HL-60/S4 treated with phorbol 12-myristate 13-acetate at 8.2 ng/mL for 4 days and 3 days (cell line): ENCODE measurements at regions not wholly inside any gene's neighbourhood (a gene's known extent, or its start where the extent isn't known, plus 50 kb on each side); places are given as distances from the start of the nearest gene placed in this dataset.
"Not testable (repeated sequence)": the region's sequence is repeated elsewhere in the genome, so short reads cannot be mapped to it uniquely, and the experiment has no call there.

ENCODE experiments used
- in situ Hi-C: fragments of 300-500 bp; cut with MboI; formaldehyde crosslinking; loops from 2 replicates; pipeline ENCODE4 v1.15.0; 2022; ENCODE audit warnings: low sequenced_read_pairs

DNA sequence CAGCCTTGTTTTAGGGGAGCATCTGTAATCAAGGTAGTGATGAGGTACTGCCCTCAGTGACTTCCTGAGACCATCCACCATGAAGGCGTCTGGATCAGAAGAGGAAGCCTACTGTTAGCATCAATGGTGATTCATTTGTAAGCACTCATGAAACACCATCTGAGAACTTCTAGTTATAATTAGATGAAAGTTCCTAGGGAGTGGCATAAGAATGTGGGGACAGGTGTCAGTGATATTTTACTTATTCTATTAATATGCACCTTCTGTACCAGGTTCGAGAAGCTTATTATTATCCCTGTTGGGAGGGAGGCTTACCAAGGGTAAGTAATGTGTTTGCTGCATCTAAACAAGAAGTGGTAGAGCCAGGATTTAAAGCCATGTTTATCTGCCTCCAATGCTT lies 295.8 kb upstream of the TBL1XR1 start:
- in situ Hi-C loops, result no loop called here

DNA sequence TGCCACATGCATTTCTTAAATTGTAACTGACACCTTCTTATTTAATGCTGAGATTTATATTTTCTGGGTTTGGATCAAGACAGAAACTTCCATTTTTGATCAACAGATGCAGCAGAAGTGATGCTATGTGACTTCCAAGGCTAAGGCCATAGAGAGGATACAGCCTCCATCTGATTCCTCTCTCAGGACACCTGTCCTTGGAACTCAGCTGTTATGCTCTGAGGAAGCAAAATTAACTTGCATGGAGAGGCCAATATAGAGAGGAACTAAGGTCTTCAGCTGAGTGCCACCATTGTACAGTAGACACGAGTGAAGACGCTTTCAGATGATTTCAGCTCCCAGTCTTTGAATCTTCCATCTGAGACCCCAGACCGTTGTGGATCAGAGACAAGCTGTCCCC lies 296.9 kb upstream of the TBL1XR1 start:
- in situ Hi-C loops, result no loop called here

DNA sequence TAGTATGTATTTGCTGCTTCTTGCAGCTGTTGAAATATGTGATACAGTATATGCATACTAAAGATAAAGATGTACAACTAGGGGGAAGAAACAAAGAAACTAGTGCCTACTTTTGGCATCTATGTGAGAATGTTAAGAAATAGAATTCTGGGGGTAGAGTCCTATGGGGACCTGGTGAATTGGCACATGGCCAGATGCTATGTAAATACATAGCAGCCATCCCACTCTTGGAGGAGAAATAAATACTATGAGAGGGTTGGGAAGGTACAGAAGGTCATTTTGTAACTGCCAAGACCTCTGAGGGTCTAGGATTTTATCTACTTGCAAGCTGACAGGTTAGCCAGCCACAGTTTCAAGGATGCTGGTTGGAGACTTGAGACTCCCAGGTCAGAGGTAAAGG lies 298.3 kb upstream of the TBL1XR1 start:
- in situ Hi-C loops, result no loop called here

DNA sequence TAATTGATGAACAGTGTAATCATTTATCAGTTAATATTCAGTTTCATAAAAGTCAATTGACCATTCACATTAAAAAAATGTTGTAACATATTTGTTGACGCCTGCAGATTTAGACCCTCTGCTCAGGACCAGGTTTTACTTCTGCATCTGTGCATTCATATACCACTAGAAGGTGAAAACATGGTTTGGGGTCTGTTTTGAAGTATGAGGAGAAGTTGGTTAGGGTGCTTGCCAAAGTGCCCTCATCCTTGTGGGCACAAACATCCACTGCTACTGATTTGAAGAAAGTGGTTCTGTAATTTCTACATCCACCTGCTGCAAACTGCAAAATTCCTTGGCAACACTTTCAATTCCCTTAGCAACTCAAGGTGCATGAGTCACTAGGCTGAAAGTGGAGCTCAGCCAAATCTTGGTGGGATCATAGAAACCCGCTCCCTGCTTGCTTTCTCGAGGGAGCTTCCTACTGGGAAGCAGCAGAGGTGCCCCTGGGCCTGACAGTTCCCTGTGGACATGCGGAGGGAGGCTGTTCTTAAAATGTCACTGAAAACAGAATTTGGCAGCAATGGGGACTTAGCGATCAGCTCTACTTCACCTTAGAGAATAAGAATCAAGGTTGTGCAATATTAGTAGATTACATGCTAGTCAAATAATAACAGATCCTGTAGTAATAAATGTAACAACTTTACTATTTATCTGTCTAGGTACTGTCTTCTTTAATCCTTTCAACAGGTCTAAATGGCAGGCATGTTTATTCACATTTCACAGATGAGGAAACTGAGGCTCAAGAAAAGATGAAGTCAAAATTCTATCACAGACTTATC lies 301.0 kb upstream of the TBL1XR1 start:
- in situ Hi-C loops, result no loop called here

DNA sequence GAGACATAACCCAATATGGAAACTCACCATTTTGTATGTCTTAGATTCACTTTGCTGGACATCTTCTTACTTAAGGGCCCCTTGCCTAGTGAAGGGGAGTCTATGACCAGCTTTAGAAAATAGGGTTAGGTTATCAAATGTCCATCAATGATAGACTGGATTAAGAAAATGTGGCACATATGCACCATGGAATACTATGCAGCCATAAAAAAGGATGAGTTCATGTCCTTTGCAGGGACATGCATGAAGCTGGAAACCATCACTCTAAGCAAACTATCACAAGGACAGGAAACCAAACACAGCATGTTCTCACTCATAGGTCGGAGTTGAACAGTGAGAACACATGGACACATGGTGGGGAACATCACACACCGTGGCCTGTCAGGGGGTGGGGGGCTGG lies 301.8 kb upstream of the TBL1XR1 start:
- in situ Hi-C loops, result not testable (repeated sequence)

DNA sequence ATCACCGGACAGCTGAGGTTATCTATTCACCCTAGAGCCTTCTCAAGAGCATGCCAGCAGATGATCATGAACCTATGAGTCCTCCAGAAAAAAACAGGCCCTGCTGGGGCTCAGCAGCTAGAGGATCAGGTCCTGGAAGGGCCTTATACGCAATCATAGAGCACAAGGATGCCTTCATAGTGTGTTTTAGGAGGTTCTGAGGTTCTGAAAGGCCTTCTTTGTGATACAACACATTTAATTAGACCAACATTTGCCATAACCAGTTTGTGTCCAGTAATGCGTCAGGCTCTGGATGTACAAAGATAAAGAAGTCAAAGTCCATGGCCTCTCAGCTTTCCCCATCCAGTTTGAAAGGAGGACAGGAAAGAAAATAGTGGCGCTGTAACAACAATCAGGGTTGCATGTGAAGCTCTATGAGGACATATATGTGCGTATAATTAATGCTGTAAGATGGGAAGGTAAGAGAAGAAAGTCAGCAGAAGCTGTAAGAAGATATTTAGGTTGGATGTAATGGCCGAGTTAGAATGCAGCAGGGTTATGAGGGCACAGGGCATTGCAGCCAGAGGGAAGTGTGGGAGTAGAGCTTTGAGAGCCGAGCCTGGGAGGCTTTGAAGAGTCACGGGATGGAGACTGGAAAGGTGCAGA lies 302.6 kb upstream of the TBL1XR1 start:
- in situ Hi-C loops, result no loop called here

DNA sequence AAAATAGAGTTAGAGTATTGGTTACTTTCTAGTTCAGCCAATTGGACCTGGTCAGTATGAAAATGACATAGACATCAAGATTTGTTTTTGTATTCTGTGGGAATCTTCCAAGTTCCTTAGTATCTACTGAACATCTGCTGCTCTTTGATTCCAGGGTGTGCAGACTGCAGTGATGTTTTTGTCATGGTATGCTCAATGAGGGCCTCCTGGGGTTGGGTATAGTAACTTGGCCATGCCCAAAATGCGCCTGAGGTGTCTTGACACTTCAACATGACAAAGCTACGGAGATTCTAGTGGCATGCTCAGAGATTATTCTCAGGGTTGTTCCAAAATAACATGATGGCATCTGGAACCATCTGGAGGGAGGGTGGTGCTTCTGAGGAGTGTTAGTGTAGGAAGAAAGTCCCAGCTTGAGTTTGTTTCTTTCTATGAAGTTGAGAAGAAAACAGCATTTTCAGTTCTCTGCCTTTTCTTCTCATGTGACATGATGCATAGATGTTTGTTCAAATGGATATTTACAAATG lies 313.5 kb upstream of the TBL1XR1 start:
- in situ Hi-C loops, result no loop called here

DNA sequence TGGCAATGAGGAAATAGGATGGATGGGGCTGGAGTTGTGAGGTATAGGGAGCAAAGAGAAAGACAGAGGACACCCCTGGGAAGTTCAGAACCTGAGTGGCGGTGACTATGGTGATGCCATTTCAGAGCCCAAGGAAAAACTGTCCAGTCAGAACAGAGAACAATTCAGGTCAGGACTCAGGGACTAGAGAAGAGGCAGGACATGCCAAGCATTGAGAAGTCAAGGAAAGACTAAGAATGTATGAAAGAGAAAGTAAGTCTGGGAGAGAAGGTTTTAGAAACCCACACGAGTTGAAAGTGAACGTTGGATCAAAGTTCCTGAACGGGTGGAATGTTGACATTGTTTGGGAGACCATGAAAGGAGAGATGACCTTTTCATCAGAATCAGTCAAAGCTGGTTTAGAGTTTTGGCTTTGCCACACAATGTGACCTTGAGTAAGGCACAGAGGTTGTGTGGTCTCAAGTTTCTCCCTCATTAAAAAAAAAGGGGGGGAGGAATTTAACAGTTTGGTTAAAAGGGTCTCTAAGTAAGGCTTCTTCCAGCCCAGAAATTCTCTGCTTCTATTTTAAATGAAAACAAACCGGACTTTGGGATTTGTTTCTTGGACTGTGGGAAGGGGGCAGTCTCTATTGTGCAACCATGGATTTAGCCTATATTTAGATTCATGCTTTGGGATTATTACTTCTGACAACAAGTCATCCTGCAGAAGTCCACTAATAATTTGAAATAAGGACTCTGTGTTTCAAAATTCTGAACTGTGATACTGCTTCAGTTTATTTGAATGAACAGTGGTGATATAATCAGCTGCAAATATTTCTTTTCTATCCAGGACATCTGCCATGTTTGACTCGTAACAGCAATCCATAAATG lies 315.9 kb upstream of the TBL1XR1 start:
- in situ Hi-C loops, result no loop called here

DNA sequence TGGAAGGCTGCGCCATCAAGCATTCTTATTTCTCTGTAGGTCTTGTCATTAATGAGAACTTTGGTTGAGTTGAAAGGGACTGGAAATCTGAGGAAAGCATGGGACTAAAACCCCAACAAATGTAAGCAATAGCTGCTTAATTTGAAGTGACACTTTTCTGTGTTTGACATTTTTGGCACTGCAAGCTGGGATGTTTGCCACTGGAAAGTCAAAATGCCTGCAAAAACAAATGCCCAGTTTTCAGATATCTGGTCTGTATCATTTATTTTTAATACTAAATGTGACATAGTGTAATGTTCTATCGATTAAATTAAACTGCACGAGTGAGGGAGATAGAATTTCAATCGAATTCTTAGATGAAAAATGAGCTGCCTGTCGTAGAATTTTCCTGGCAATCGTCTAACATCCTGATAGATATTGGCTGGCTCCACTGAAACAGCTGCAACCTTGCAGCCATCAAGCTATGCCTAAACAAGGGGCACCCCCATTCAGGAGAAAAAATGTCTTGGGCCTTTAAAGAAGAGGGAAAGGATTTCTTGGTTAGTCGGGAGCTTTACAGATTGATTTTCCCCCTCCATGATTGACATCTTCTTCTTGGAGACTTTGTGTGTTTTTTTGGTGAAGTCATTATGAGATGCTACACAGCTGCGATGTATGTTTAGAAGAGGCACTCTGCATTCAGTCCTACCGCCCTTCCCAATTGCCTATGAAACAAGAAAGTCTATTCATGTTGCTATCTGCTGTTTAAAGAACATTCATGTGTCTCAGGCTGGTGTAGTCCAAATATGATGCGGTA lies 316.7 kb upstream of the TBL1XR1 start:
- in situ Hi-C loops, result no loop called here

DNA sequence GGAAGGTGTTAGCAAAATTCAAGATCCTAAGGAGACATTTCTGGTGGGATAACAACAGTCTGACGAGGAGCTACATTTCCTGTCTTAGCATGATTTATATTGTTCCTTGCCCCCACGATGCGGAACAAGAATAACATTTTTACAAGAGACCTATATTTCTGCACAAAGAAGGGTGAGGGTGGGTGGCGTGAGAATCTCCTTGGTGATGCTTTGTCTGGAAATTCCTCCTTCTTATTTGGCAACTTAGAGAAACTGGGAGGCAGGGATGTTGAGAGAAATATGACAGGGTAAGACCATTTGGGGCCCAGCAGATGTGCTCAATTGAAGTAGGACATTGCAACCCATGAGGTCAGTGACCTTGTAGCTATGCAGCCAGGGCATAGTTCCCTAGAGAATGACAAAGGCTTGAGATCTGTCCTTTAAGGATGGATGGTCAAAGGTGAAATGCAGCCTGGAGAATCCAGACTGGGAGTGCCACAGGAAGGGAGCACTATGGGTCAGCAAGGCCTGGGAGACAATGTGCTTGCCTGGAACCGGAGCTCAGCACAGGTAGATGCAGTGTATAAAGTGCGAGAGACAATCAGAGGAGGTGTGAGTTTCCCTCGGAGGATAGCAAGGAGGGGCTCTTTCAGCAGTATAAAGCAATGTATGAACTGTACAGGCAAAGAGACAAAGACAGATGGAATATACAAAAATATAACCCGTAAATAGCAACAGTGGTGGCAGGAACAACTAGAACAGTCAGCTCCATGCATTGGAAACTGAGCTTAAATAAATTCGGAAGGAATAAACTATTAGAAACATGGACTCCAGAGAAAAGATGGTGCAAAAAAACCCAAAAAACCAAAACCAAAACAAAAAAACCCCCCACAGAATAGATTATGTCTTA lies 317.6 kb upstream of the TBL1XR1 start:
- in situ Hi-C loops, result no loop called here

DNA sequence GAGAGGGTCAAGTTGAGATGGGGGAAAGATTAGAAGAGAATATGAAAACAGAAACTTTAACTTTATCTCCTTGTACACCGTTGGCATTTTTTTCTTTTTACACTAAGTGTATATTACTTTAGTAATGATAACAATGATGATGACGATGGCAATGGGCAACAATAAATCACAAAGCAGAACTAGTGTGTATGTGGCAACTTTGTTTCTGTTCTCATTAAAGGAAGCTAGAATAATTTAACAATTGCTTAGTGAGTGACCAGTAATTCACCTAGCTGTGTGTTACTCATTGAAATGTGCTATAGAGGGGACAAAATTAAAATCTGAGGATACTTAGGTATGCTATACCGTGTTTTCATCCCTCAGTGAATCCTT lies 318.5 kb upstream of the TBL1XR1 start:
- in situ Hi-C loops, result no loop called here

DNA sequence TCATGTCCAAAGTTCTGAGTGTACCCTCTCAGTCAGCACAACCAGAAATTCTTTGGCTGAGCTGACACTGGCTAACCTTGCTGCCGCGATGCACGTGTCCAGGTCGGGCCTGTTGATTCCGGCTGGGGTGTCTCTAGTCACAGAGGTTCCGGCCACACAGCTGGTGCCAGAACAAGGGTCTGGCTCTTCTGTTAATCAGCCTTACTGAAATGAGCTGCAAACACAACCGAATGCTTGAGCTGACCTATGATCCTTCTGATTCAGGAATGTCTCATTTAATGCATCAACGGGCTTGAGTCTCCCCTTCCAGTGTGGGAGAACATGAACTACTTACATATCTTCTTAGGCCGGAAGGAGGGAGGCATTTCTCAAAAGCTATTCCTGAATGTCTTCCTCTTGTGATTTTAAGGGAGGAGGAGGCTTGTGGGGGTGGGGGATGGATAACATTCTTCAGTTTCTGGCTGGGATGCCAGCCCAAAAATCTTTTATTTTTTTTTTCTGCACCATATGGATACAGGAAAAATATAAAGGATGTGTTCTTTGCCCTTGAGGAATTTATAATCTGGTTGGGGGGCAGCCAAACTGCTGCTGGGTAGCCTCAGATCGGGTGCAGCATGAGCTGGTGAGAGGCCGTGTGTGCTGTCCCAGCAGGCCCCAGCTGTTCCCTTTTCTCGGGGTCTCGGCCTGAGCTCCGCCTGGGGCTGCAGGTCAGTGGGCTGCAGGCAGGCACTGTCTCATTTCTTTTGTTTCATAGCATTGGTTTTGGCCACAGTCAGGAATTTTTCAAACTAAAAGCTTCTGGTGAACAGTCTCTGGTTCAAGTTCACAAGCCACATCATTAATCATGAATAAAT lies 319.1 kb upstream of the TBL1XR1 start:
- in situ Hi-C loops, result no loop called here

DNA sequence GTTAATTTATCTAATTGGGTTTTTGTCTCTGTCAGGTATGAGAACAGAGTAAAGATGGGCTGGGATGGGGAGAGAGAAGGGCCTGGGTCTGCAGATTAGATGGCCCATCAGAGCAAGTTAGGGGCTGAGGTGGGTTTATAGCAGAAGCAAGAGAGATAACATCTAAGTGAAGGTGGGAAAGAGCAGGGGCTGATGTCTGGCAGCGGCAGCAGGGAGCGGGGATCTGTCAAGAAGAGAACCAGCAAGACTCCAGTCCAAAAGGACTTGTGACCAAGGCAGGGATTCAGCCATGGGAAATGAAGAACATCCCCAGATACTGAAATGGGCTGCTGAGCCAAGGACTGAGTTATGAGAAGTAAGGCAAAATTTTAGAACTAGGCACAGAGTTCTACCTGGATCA lies 320.6 kb upstream of the TBL1XR1 start:
- in situ Hi-C loops, result no loop called here

DNA sequence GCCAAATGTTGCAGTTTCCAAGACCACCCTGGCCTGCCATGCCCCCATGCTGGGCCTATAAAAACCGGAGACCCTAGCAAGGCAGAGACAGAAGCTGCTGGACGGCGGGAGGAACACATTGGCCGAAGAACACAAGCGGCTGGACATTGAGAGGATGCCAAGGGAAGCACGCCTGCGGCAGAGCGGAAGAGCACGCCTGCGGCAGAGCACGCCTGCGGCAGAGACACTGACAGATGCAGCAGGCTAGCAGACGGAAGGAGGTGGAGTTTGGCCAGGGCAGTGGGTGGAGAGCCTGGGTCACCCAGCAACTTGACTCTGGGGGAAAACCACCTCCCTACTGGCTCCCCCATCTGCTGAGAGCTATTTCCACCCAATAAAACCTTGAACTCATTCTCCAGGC lies 322.3 kb upstream of the TBL1XR1 start:
- in situ Hi-C loops, result no loop called here

DNA sequence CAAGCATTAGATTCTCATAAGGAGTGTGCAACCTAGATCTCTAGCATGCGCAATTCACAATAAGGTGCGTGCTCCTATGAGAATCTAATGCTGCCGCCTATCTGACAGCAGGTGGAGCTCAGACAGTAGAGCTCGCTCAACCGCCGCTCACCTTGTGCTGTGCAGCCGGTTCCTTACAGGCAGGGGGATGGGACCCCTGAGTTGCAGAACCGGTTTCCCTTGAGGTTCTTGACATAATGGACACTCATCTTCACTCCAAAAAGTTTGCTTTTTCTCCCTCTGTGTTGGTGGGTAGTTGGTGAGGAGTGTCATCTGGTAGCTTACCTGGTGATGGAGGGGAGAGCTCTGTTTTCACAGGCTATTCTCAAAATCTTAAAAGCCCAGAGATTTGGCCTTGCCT lies 324.0 kb upstream of the TBL1XR1 start:
- in situ Hi-C loops, result no loop called here

DNA sequence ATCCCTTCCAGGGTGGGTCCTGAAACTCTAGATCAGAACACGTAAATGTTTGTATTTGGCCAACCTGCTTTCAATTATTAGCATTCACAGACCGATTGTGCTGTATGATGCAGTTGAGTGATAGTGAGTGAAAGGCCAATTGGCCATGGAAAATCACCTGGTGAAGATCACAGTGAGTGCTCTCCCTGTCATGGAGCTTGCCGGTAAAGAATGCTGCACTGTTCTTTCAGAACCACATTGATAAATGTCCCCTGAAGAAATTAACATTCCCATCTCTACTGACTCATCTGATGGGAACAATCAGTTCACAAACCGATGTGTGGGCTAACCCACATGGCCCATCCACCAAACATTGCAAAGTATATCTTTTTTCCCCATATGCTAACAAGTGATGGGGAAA lies 324.8 kb upstream of the TBL1XR1 start:
- in situ Hi-C loops, result no loop called here

DNA sequence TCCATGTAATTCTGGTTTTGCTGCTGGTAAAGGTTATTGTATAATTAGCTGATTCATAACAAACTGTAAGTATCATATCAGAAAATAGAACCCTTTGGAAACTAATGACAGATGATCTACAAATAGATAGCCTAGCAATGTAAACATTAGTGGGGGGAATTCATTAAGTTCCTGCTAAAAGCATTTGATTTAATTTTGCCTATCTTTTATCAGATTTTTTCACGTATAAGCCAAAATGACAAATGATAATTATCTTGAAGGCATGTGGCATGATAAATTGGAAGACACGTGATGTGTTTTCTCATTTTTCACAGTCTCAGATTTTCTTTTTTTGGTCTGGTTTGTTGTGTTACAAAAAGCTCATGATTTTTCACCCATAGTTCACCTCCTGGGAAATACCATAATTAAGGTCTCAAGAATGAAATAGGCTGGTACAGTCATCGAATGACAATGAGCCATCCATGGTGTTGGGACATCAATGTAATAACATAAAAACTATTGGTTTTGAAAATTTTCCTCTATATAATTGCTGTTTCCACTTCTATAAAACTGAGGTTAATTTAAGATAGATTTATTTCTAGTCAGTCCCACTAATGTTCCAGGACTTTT lies 325.9 kb upstream of the TBL1XR1 start:
- in situ Hi-C loops, result no loop called here

DNA sequence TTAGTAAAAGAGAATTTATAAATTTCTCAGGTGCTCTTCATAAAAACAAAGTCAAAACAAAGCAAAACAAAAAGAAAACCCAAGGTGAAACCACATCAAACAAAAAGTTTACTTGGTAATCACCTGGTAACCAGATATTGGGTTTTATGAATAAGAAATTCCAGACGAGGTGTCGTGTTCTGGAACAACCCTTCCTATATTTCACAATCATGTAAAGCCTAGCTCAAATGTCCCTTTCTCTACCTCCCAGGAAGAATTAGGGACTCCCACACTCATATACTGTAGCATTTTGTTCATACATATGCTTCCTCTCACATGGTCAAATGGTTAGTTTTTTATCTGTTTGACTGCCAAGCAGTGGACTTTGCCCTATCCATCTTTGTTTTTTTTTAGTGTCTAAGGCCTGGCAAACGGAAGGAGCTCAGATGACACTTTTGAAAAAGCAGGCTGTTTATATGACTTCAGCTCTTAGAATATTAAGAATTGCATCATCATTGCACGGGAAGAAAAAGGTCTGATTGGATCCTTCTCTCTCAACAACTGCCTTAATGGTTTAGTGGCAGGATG lies 326.7 kb upstream of the TBL1XR1 start:
- in situ Hi-C loops, result no loop called here
